H9 (cell line): ENCODE measurements at regions not wholly inside any gene's neighbourhood (a gene's known extent, or its start where the extent isn't known, plus 50 kb on each side); places are given as distances from the start of the nearest gene placed in this dataset.

Experiments
- DNase-seq: peaks from one replicate; pipeline ENCODE4 v3.0.0-alpha.2; 2017
- H2AFZ ChIP-seq: one replicate; pipeline ENCODE4 v1.6.1; 2013; ENCODE audit warnings: mild to moderate bottlenecking, low read length, control low read depth, moderate library complexity
- H2AK5ac ChIP-seq: 2 replicates; pipeline ENCODE4 v1.6.1; 2013; ENCODE audit warnings: low read length, control low read depth, mixed read lengths; ENCODE audit not compliant: insufficient read length
- H2BK120ac ChIP-seq: one replicate; pipeline ENCODE4 v1.6.1; 2013; ENCODE audit warnings: low read depth, mild to moderate bottlenecking, low read length, control low read depth, inconsistent platforms; ENCODE audit not compliant: poor library complexity, severe bottlenecking
- H2BK12ac ChIP-seq: 2 replicates; pipeline ENCODE4 v1.6.1; 2013; ENCODE audit warnings: low read length, control low read depth, mixed read lengths, low read depth; ENCODE audit not compliant: insufficient read length
- H2BK15ac ChIP-seq: 2 replicates; pipeline ENCODE4 v1.6.1; 2013; ENCODE audit warnings: low read depth, low read length, control low read depth
- H2BK20ac ChIP-seq: one replicate; pipeline ENCODE4 v1.6.1; 2013; ENCODE audit warnings: low read depth, mild to moderate bottlenecking, low read length, control low read depth, inconsistent platforms; ENCODE audit not compliant: poor library complexity, severe bottlenecking
- H2BK5ac ChIP-seq: 2 replicates; pipeline ENCODE4 v1.6.1; 2013; ENCODE audit warnings: low read length, control low read depth, mixed read lengths; ENCODE audit not compliant: insufficient read length
- H3K14ac ChIP-seq: 2 replicates; pipeline ENCODE4 v1.6.1; 2013; ENCODE audit warnings: low read length, control low read depth; ENCODE audit not compliant: insufficient read depth
- H3K18ac ChIP-seq: 2 replicates; pipeline ENCODE4 v1.6.1; 2013; ENCODE audit warnings: low read depth, mild to moderate bottlenecking, mixed read lengths, low read length, control low read depth; ENCODE audit not compliant: insufficient read length
- H3K23ac ChIP-seq: 2 replicates; pipeline ENCODE4 v1.6.1; 2013; ENCODE audit warnings: low read length, control low read depth, mixed read lengths, low read depth; ENCODE audit not compliant: insufficient read length
- H3K23me2 ChIP-seq: 2 replicates; pipeline ENCODE4 v1.6.1; 2013; ENCODE audit warnings: low read depth, mild to moderate bottlenecking, mixed read lengths, low read length, control low read depth; ENCODE audit not compliant: insufficient read length, poor library complexity, severe bottlenecking
- H3K27ac ChIP-seq: 2 replicates; pipeline ENCODE4 v1.5.1; 2013; ENCODE audit warnings: low read length, control low read depth, mixed read lengths, low read depth; ENCODE audit not compliant: insufficient read length
- H3K27me3 ChIP-seq: 2 replicates; pipeline ENCODE4 v1.6.1; 2013; ENCODE audit warnings: low read length, control low read depth, inconsistent platforms; ENCODE audit not compliant: insufficient read depth
- H3K4ac ChIP-seq: 2 replicates; pipeline ENCODE4 v1.6.1; 2013; ENCODE audit warnings: low read depth, mild to moderate bottlenecking, control low read depth, inconsistent platforms, low read length, moderate library complexity
- H3K4me1 ChIP-seq: 2 replicates; pipeline ENCODE4 v1.6.1; 2013; ENCODE audit warnings: low read length, control low read depth, inconsistent platforms; ENCODE audit not compliant: insufficient read depth
- H3K4me2 ChIP-seq: 2 replicates; pipeline ENCODE4 v1.6.1; 2013; ENCODE audit warnings: low read length, control low read depth, mixed read lengths; ENCODE audit not compliant: insufficient read length, insufficient read depth
- H3K56ac ChIP-seq: 2 replicates; pipeline ENCODE4 v1.6.1; 2013; ENCODE audit warnings: low read depth, mild to moderate bottlenecking, mixed read lengths, low read length, control low read depth; ENCODE audit not compliant: insufficient read length
- H3K79me1 ChIP-seq: 2 replicates; pipeline ENCODE4 v1.6.1; 2013; ENCODE audit warnings: low read depth, mild to moderate bottlenecking, moderate library complexity, low read length, control low read depth, inconsistent platforms; ENCODE audit not compliant: insufficient read depth, poor library complexity, severe bottlenecking
- H3K79me2 ChIP-seq: 2 replicates; pipeline ENCODE4 v1.6.1; 2013; ENCODE audit warnings: low read length, control low read depth, inconsistent platforms; ENCODE audit not compliant: insufficient read depth
- H3K9ac ChIP-seq: 2 replicates; pipeline ENCODE4 v1.6.1; 2013; ENCODE audit warnings: low read length, control low read depth, mixed read lengths; ENCODE audit not compliant: insufficient read length; ENCODE audit errors: extremely low read depth
- H3K9me3 ChIP-seq: one replicate; pipeline ENCODE4 v1.6.1; 2013; ENCODE audit warnings: low read depth, low read length, inconsistent platforms; ENCODE audit not compliant: control insufficient read depth
- H3T11ph ChIP-seq: one replicate; pipeline ENCODE4 v1.6.1; 2013; ENCODE audit warnings: mild to moderate bottlenecking, low read length, control low read depth, inconsistent platforms
- H4K20me1 ChIP-seq: one replicate; pipeline ENCODE4 v1.6.1; 2013; ENCODE audit not compliant: control insufficient read depth, insufficient read length, insufficient read depth
- H4K5ac ChIP-seq: 2 replicates; pipeline ENCODE4 v1.6.1; 2013; ENCODE audit warnings: low read depth, mild to moderate bottlenecking, mixed read lengths, low read length, control low read depth; ENCODE audit not compliant: insufficient read length
- H4K8ac ChIP-seq: replicated peaks from 2 replicates; pipeline ENCODE4 v1.6.1; 2013; ENCODE audit warnings: low read length, control low read depth, mixed read lengths, low read depth; ENCODE audit not compliant: insufficient read length
- H4K91ac ChIP-seq: 2 replicates; pipeline ENCODE4 v1.6.1; 2013; ENCODE audit warnings: low read depth, mild to moderate bottlenecking, moderate library complexity, mixed read lengths, low read length, control low read depth; ENCODE audit not compliant: insufficient read length
- H3K27ac Mint-ChIP-seq, 3 experiments: 2 replicates in 2 of 3; 3 replicates in 1 of 3; pipeline ENCODE4 v1.8.0; 2020 to 2021; ENCODE audit warnings: mixed read lengths in 3 of 3, mild to moderate bottlenecking in 1 of 3, moderate library complexity in 1 of 3
- H3K27me3 Mint-ChIP-seq: 2 replicates; pipeline ENCODE4 v1.8.0; 2021; ENCODE audit warnings: low read depth, mild to moderate bottlenecking, moderate library complexity, mixed read lengths
- H3K36me3 Mint-ChIP-seq, 3 experiments: 2 replicates in 2 of 3; 3 replicates in 1 of 3; pipeline ENCODE4 v1.8.0; 2020 to 2021; ENCODE audit warnings: low read depth in 3 of 3, mixed read lengths in 3 of 3; ENCODE audit not compliant: insufficient read depth in 1 of 3
- H3K4me1 Mint-ChIP-seq, 2 experiments: 2 replicates each; pipeline ENCODE4 v1.8.0; 2020; ENCODE audit warnings: mixed read lengths in 2 of 2
- H3K4me3 Mint-ChIP-seq, 2 experiments: 2 replicates in 1 of 2; 3 replicates in 1 of 2; pipeline ENCODE4 v1.8.0; 2020 to 2021; ENCODE audit warnings: mild to moderate bottlenecking in 2 of 2, mixed read lengths in 2 of 2, moderate library complexity in 1 of 2
- H3K9me3 Mint-ChIP-seq, 2 experiments: 2 replicates in 1 of 2; 3 replicates in 1 of 2; pipeline ENCODE4 v1.8.0; 2020; ENCODE audit warnings: mild to moderate bottlenecking in 2 of 2, mixed read lengths in 2 of 2, moderate library complexity in 1 of 2
- WGBS: extraction: QIAGEN DNeasy Blood & Tissue Kit; methylation state at CpG from one replicate; pipeline ENCODE4 v1.1.7; 2013; ENCODE audit warnings: missing lambda C conversion rate, low lambda C conversion rate, mixed read lengths; ENCODE audit not compliant: insufficient read length; ENCODE audit errors: extremely low coverage; 5-methylcytosine and 5-hydroxymethylcytosine counted together
- TF ChIP-seq, protein P1 (sequence below): fragments of 200-600 bp; sonication (generic); conservative IDR thresholded peaks from 3 replicates; pipeline ENCODE4 v1.8.0; 2021; ENCODE audit warnings: antibody characterized with exemption, mild to moderate bottlenecking

GRCh38 chr21:20877976-20878375 lies 120.2 kb upstream of the NCAM2 start:
- Histone ChIP-seq H2BK5ac (no peak overlapping the region), H3K23me2 (no peaks in the 10 kb centered on the region), H3K4me2 (no peak overlapping the region), H3K4me1 (no peaks in the 10 kb centered on the region), H4K5ac (no peak overlapping the region), H2BK15ac (no peak overlapping the region), H3K4ac (no peak overlapping the region), H3K14ac (no peak overlapping the region), H3K27ac (no peak overlapping the region), H2AK5ac (no peak overlapping the region), H2BK20ac (no peak overlapping the region), H3K56ac (no peak overlapping the region), H4K91ac (no peak overlapping the region), H4K8ac (no peak overlapping the region), H2BK120ac (no peak overlapping the region), H3K79me1 (no peaks in the 10 kb centered on the region), H3K23ac (no peak overlapping the region), H3K9me3 (no peaks in the 10 kb centered on the region), H3T11ph (no peak overlapping the region), H3K9ac (no peak overlapping the region), H2AFZ (no peak overlapping the region), H3K27me3 (no peaks in the 10 kb centered on the region), H3K18ac (no peak overlapping the region), H4K20me1 (no peaks in the 10 kb centered on the region), H2BK12ac (no peak overlapping the region), H3K79me2 (no peaks in the 10 kb centered on the region)
- no peaks in the 10 kb centered on the region for H3K27me3 Mint-ChIP-seq
- TF ChIP-seq, protein P1, sequence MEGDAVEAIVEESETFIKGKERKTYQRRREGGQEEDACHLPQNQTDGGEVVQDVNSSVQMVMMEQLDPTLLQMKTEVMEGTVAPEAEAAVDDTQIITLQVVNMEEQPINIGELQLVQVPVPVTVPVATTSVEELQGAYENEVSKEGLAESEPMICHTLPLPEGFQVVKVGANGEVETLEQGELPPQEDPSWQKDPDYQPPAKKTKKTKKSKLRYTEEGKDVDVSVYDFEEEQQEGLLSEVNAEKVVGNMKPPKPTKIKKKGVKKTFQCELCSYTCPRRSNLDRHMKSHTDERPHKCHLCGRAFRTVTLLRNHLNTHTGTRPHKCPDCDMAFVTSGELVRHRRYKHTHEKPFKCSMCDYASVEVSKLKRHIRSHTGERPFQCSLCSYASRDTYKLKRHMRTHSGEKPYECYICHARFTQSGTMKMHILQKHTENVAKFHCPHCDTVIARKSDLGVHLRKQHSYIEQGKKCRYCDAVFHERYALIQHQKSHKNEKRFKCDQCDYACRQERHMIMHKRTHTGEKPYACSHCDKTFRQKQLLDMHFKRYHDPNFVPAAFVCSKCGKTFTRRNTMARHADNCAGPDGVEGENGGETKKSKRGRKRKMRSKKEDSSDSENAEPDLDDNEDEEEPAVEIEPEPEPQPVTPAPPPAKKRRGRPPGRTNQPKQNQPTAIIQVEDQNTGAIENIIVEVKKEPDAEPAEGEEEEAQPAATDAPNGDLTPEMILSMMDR = no peak
- no peaks in the 10 kb centered on the region for H3K9me3 Mint-ChIP-seq
- no peaks in the 10 kb centered on the region for H3K36me3 Mint-ChIP-seq
- H3K27ac Mint-ChIP-seq = no peak overlapping the region
- no CpG with 5 or more reads among the region's 2 CpGs for WGBS
- no peak overlapping the region for H3K4me3 Mint-ChIP-seq
- H3K4me1 Mint-ChIP-seq = peaks cover 3 to 10% of the 10 kb centered on the region in 2 experiments
- no peak for DNase-seq
